Liver (tissue), 8 donors: ENCODE measurements at regions not wholly inside any gene's neighbourhood (a gene's known extent, or its start where the extent isn't known, plus 50 kb on each side); places are given as distances from the start of the nearest gene placed in this dataset.

Source experiments
- DNase-seq: peaks from one replicate; pipeline ENCODE4 v3.0.0-alpha.2; 2017; ENCODE audit warnings: low spot score
- H3K27ac ChIP-seq, 2 donors: one replicate each; pipeline ENCODE4 v1.7.0; 2013; ENCODE audit warnings: inconsistent platforms in 2 of 2, low read length in 2 of 2, control low read depth in 1 of 2, low read depth in 1 of 2, mild to moderate bottlenecking in 1 of 2
- H3K27me3 ChIP-seq, 4 donors: one replicate each; pipeline versions ENCODE4 v1.6.1 to v1.7.0; 2013; ENCODE audit warnings: low read length in 3 of 4, inconsistent platforms in 1 of 4, mild to moderate bottlenecking in 1 of 4, moderate library complexity in 1 of 4; ENCODE audit not compliant: control insufficient read depth in 4 of 4, insufficient read depth in 4 of 4
- H3K36me3 ChIP-seq, 4 donors: one replicate each; pipeline versions ENCODE4 v1.6.1 to v1.7.0; 2013; ENCODE audit warnings: low read length in 3 of 4, mild to moderate bottlenecking in 3 of 4, low read depth in 1 of 4, moderate library complexity in 1 of 4; ENCODE audit not compliant: control insufficient read depth in 4 of 4, insufficient read depth in 3 of 4
- H3K4me1 ChIP-seq, 4 donors: one replicate each; pipeline versions ENCODE4 v1.6.1 to v1.7.0; 2013; ENCODE audit warnings: low read length in 3 of 4, mild to moderate bottlenecking in 3 of 4, moderate library complexity in 1 of 4; ENCODE audit not compliant: control insufficient read depth in 4 of 4, insufficient read depth in 4 of 4
- H3K4me3 ChIP-seq, 3 donors: one replicate each; pipeline versions ENCODE4 v1.6.1 to v1.7.0; 2013; ENCODE audit warnings: low read length in 3 of 3, control low read depth in 1 of 3, low read depth in 1 of 3, mild to moderate bottlenecking in 1 of 3
- H3K9ac ChIP-seq, 2 donors: one replicate each; pipeline ENCODE4 v1.7.0; 2013; ENCODE audit warnings: low read length in 2 of 2, mild to moderate bottlenecking in 2 of 2, moderate library complexity in 2 of 2, control low read depth in 1 of 2, low read depth in 1 of 2
- H3K9me3 ChIP-seq, 4 donors: one replicate each; pipeline versions ENCODE4 v1.6.1 to v1.7.0; 2013; ENCODE audit warnings: low read length in 3 of 4; ENCODE audit not compliant: control insufficient read depth in 4 of 4
- EGR1 ChIP-seq, 2 donors: IDR thresholded peaks; 2 replicates each; pipeline ENCODE4 v1.6.1; 2016 to 2018; ENCODE audit warnings: antibody characterized with exemption in 2 of 2, low read depth in 2 of 2
- FOXA1 ChIP-seq: IDR thresholded peaks from 2 replicates; pipeline ENCODE4 v1.6.1; 2016; ENCODE audit warnings: antibody characterized with exemption
- FOXA2 ChIP-seq: IDR thresholded peaks from 2 replicates; pipeline ENCODE4 v1.6.1; 2016; ENCODE audit warnings: antibody characterized with exemption
- GABPA ChIP-seq, 2 donors: IDR thresholded peaks in 1 of 2; conservative IDR thresholded peaks in 1 of 2; 2 replicates each; pipeline ENCODE4 v1.6.1; 2016; ENCODE audit warnings: antibody characterized with exemption in 2 of 2, mild to moderate bottlenecking in 1 of 2, moderate library complexity in 1 of 2
- HNF4A ChIP-seq, 2 donors: conservative IDR thresholded peaks; 2 replicates each; pipeline ENCODE4 v1.6.1; 2016; ENCODE audit warnings: antibody characterized with exemption in 2 of 2, mild to moderate bottlenecking in 2 of 2
- JUND ChIP-seq, 2 donors: IDR thresholded peaks; 2 replicates each; pipeline ENCODE4 v1.6.1; 2016; ENCODE audit warnings: antibody characterized with exemption in 2 of 2
- RAD21 ChIP-seq, 2 donors: IDR thresholded peaks; 2 replicates each; pipeline ENCODE4 v1.6.1; 2016; ENCODE audit warnings: antibody characterized with exemption in 2 of 2, mild to moderate bottlenecking in 2 of 2
- RXRA ChIP-seq, 2 donors: IDR thresholded peaks; 2 replicates each; pipeline ENCODE4 v1.6.1; 2017 to 2018; ENCODE audit warnings: antibody characterized with exemption in 2 of 2, mild to moderate bottlenecking in 1 of 2
- SP1 ChIP-seq: IDR thresholded peaks from 2 replicates; pipeline ENCODE4 v1.6.1; 2018; ENCODE audit warnings: antibody characterized with exemption, mild to moderate bottlenecking
- YY1 ChIP-seq: IDR thresholded peaks from 2 replicates; pipeline ENCODE4 v1.6.1; 2016; ENCODE audit warnings: antibody characterized with exemption, mild to moderate bottlenecking
- WGBS: extraction: QIAGEN DNeasy Blood & Tissue Kit; methylation state at CpG from one replicate; pipeline ENCODE4 v1.1.7; 2013; 5-methylcytosine and 5-hydroxymethylcytosine counted together
- TF ChIP-seq, protein P1 (sequence below): IDR thresholded peaks from 2 replicates; pipeline ENCODE4 v1.6.1; 2016; ENCODE audit warnings: antibody characterized with exemption
- TF ChIP-seq, protein P2 (sequence below): IDR thresholded peaks from 2 replicates; pipeline ENCODE4 v1.6.1; 2016; ENCODE audit warnings: antibody characterized with exemption
- TF ChIP-seq, protein P3 (sequence below): IDR thresholded peaks from 2 replicates; pipeline ENCODE4 v1.6.1; 2016; ENCODE audit warnings: antibody characterized with exemption
- TF ChIP-seq, protein P4 (sequence below): fragments of 150-350 bp; IDR thresholded peaks from 2 replicates; pipeline ENCODE4 v1.5.1; 2017; ENCODE audit warnings: improper control_type of control experiment, low read depth, low read length; ENCODE audit not compliant: missing input control
- donor health status: healthy.
- donor health status: healthy.
- donor health status: healthy.
- donor health status: healthy.
- donor health status: healthy.

DNA sequence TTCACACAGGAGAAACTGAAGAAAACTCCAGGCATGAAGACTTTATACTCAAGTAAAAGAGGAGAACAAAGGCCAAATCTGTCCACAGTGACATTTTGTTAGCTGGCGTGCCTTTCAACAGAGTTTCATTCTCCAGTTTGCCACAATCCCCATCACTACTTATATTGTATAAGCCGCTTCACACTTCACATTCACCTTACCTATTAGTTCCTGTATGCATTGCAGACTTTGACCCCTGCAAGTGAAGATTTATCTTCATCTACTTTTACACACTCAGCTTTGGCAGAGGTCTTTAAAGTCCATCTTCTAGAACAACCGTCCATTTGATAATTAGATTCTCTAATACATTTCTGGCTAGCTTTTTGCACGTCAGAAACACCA is 56.8 kb upstream of the TANK start:
- Histone ChIP-seq H3K27ac (no peak overlapping the region), H3K4me3 (no peak overlapping the region), H3K4me1 (no peaks in the 10 kb centered on the region), H3K9me3 (no peaks in the 10 kb centered on the region), H3K27me3 (no peaks in the 10 kb centered on the region), H3K9ac (no peak overlapping the region), H3K36me3 (no peaks in the 10 kb centered on the region)
- 73% methylated on average over 4 of the region's 4 CpGs for WGBS
- DNase-seq, result no peak
- TF ChIP-seq, protein P1, sequence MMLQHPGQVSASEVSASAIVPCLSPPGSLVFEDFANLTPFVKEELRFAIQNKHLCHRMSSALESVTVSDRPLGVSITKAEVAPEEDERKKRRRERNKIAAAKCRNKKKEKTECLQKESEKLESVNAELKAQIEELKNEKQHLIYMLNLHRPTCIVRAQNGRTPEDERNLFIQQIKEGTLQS, result no peak
- TF ChIP-seq RXRA (IDR thresholded peaks at IDR 0.05) (no peak), FOXA1 (no peak), YY1 (no peak), HNF4A (conservative IDR thresholded peaks at IDR 0.05) (no peak), RAD21 (IDR thresholded peaks at IDR 0.05) (no peak), SP1 (no peak), FOXA2 (no peak), GABPA (IDR thresholded peaks at IDR 0.05 in 1 of 2, conservative IDR thresholded peaks at IDR 0.05 in 1 of 2) (no peak), JUND (IDR thresholded peaks at IDR 0.05) (no peak), EGR1 (IDR thresholded peaks at IDR 0.05; ENCODE audit: low read depth in 2 of 2) (no peak)
- TF ChIP-seq, protein P2, sequence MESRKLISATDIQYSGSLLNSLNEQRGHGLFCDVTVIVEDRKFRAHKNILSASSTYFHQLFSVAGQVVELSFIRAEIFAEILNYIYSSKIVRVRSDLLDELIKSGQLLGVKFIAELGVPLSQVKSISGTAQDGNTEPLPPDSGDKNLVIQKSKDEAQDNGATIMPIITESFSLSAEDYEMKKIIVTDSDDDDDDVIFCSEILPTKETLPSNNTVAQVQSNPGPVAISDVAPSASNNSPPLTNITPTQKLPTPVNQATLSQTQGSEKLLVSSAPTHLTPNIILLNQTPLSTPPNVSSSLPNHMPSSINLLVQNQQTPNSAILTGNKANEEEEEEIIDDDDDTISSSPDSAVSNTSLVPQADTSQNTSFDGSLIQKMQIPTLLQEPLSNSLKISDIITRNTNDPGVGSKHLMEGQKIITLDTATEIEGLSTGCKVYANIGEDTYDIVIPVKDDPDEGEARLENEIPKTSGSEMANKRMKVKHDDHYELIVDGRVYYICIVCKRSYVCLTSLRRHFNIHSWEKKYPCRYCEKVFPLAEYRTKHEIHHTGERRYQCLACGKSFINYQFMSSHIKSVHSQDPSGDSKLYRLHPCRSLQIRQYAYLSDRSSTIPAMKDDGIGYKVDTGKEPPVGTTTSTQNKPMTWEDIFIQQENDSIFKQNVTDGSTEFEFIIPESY, result no peak
- TF ChIP-seq, protein P3, sequence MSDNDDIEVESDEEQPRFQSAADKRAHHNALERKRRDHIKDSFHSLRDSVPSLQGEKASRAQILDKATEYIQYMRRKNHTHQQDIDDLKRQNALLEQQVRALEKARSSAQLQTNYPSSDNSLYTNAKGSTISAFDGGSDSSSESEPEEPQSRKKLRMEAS, result no peak
- TF ChIP-seq, protein P4, sequence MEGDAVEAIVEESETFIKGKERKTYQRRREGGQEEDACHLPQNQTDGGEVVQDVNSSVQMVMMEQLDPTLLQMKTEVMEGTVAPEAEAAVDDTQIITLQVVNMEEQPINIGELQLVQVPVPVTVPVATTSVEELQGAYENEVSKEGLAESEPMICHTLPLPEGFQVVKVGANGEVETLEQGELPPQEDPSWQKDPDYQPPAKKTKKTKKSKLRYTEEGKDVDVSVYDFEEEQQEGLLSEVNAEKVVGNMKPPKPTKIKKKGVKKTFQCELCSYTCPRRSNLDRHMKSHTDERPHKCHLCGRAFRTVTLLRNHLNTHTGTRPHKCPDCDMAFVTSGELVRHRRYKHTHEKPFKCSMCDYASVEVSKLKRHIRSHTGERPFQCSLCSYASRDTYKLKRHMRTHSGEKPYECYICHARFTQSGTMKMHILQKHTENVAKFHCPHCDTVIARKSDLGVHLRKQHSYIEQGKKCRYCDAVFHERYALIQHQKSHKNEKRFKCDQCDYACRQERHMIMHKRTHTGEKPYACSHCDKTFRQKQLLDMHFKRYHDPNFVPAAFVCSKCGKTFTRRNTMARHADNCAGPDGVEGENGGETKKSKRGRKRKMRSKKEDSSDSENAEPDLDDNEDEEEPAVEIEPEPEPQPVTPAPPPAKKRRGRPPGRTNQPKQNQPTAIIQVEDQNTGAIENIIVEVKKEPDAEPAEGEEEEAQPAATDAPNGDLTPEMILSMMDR, result no peak

DNA sequence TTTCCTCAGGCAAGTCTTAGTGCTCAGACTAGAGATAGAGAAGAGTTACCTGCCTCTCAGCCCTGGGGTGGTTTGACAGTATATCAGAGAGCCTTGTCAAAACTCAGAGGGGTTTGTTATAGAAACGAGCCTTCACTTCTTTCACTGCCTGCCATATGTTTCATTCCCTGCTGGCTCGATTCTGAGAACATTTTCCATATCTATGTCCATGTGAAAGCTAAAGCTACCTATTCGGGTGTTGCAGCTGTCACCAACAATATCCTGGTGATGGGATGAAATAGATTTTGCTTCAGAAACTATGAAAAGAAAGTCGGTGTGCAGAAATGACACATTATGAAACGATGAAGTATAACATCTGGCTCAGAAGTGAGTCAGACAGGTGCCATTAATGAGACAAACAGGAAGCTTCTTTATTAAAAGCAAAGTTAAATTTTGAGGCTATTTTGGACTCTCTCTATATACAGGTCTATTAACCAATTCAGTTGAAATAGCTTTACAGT is 56.1 kb upstream of the TANK start:
- WGBS, result 78% methylated on average over 5 of the region's 5 CpGs
- H3K27ac ChIP-seq, result no peak overlapping the region
- H3K9me3 ChIP-seq, result no peaks in the 10 kb centered on the region
- no peaks in the 10 kb centered on the region for H3K27me3 ChIP-seq
- no peaks in the 10 kb centered on the region for H3K36me3 ChIP-seq
- no peaks in the 10 kb centered on the region for H3K4me1 ChIP-seq
- no peak overlapping the region for H3K9ac ChIP-seq
- TF ChIP-seq JUND (IDR thresholded peaks at IDR 0.05) (no peak), SP1 (no peak), RXRA (IDR thresholded peaks at IDR 0.05) (no peak), EGR1 (IDR thresholded peaks at IDR 0.05; ENCODE audit: low read depth in 2 of 2) (no peak), FOXA2 (no peak)
- TF ChIP-seq, protein P2, result no peak
- TF ChIP-seq, protein P4, result no peak
- TF ChIP-seq, protein P3, result no peak
- no peak overlapping the region for H3K4me3 ChIP-seq
- DNase-seq, result no peak
